HG03432 (cell line): ENCODE measurements at regions not wholly inside any gene's neighbourhood (a gene's known extent, or its start where the extent isn't known, plus 50 kb on each side); places are given as distances from the start of the nearest gene placed in this dataset.
"Not testable (repeated sequence)": the region's sequence is repeated elsewhere in the genome, so short reads cannot be mapped to it uniquely, and the experiment has no call there.

ENCODE experiments used
- ATAC-seq: cut with Tn5 transposase; IDR thresholded peaks from one replicate; pipeline ENCODE4 v1.9.1; 2021; ENCODE audit warnings: mild to moderate bottlenecking, moderate library complexity; ENCODE audit not compliant: unreplicated experiment

GRCh38 chr2:173713904-173714555 lies 251.1 kb downstream of the SP3 start:
- ATAC-seq, result no peak

- no peak for ATAC-seq
Observed at GRCh38 chr2:173715441-173715840, 249.7 kb downstream of the SP3 start.

GRCh38 chr2:173716458-173717052 lies 248.6 kb downstream of the SP3 start:
- ATAC-seq, result no peak

- no peak for ATAC-seq
Observed at GRCh38 chr2:173719471-173719870, 245.7 kb downstream of the SP3 start.

GRCh38 chr2:173720306-173720705 lies 244.9 kb downstream of the SP3 start:
- ATAC-seq, result no peak

GRCh38 chr2:173734797-173735196 lies 230.4 kb downstream of the SP3 start:
- ATAC-seq, result no peak

- not testable (repeated sequence) for ATAC-seq
Observed at GRCh38 chr2:173737954-173738575, 227.1 kb downstream of the SP3 start.

GRCh38 chr2:173739006-173739405 lies 226.2 kb downstream of the SP3 start:
- no peak for ATAC-seq

GRCh38 chr2:173740639-173741038 lies 224.5 kb downstream of the SP3 start:
- no peak for ATAC-seq

- ATAC-seq, result no peak
Observed at GRCh38 chr2:173741759-173742158, 223.4 kb downstream of the SP3 start.

- ATAC-seq, result no peak
Observed at GRCh38 chr2:173747035-173747434, 218.1 kb downstream of the SP3 start.

- no peak for ATAC-seq
Observed at GRCh38 chr2:173749315-173749714, 215.9 kb downstream of the SP3 start.

- ATAC-seq, result no peak
Observed at GRCh38 chr2:173750353-173750801, 214.8 kb downstream of the SP3 start.

GRCh38 chr2:173750831-173751230 lies 214.3 kb downstream of the SP3 start:
- ATAC-seq, result no peak

- no peak for ATAC-seq
Observed at GRCh38 chr2:173751245-173751975, 213.8 kb downstream of the SP3 start.

- no peak for ATAC-seq
Observed at GRCh38 chr2:173752152-173752551, 213.0 kb downstream of the SP3 start.

- no peak for ATAC-seq
Observed at GRCh38 chr2:173753441-173753840, 211.7 kb downstream of the SP3 start.

GRCh38 chr2:173754165-173754564 lies 211.0 kb downstream of the SP3 start:
- ATAC-seq, result no peak

GRCh38 chr2:173754837-173755236 lies 210.3 kb downstream of the SP3 start:
- ATAC-seq, result no peak

GRCh38 chr2:173755798-173756197 lies 209.4 kb downstream of the SP3 start:
- ATAC-seq, result no peak

GRCh38 chr2:173759959-173760358 lies 205.2 kb downstream of the SP3 start:
- no peak for ATAC-seq

- ATAC-seq, result no peak
Observed at GRCh38 chr2:173760553-173760952, 204.6 kb downstream of the SP3 start.
